HL-60 (cell line): ENCODE measurements at regions not wholly inside any gene's neighbourhood (a gene's known extent, or its start where the extent isn't known, plus 50 kb on each side); places are given as distances from the start of the nearest gene placed in this dataset.
"Not testable (repeated sequence)": the region's sequence is repeated elsewhere in the genome, so short reads cannot be mapped to it uniquely, and the experiment has no call there.

Experiments used
- DNase-seq, 2 experiments: peaks; one replicate each; pipeline ENCODE4 v3.0.0-alpha.2; 2010 to 2020; ENCODE audit warnings: low read depth in 1 of 2, low spot score in 1 of 2
- H3K27ac ChIP-seq: fragments of 250-450 bp; sonication (Bioruptor Pico); replicated peaks from 2 replicates; pipeline ENCODE4 v1.5.1; 2020; ENCODE audit warnings: mild to moderate bottlenecking, moderate library complexity
- H3K27me3 ChIP-seq: fragments of 250-450 bp; sonication (Bioruptor Pico); 2 replicates; pipeline ENCODE4 v1.5.1; 2021; ENCODE audit warnings: mild to moderate bottlenecking, moderate library complexity; ENCODE audit not compliant: insufficient read depth, poor library complexity, severe bottlenecking
- H3K4me3 ChIP-seq: replicated peaks from 2 replicates; pipeline ENCODE4 v1.5.1; 2011; ENCODE audit warnings: mild to moderate bottlenecking, control low read depth, low read length; ENCODE audit not compliant: insufficient read depth
- CTCF ChIP-seq: IDR thresholded peaks from one replicate; pipeline ENCODE4 v1.5.1; 2011; ENCODE audit warnings: low read length, control low read depth, inconsistent platforms; ENCODE audit not compliant: insufficient read depth
- GABPA ChIP-seq: IDR thresholded peaks from 2 replicates; pipeline ENCODE4 v1.6.1; 2012; ENCODE audit warnings: low read depth
- POLR2AphosphoS5 ChIP-seq: IDR thresholded peaks from 2 replicates; pipeline ENCODE4 v1.6.1; 2012; ENCODE audit warnings: low read depth
- SPI1 ChIP-seq: IDR thresholded peaks from 2 replicates; pipeline ENCODE4 v1.6.1; 2012; ENCODE audit warnings: low read depth, mild to moderate bottlenecking, borderline replicate concordance
- TF ChIP-seq, protein P1 (sequence below): IDR thresholded peaks from 2 replicates; pipeline ENCODE4 v1.6.1; 2012; ENCODE audit warnings: low read depth; ENCODE audit not compliant: insufficient replicate concordance

- H3K4me3 ChIP-seq: no peak overlapping the region
- TF ChIP-seq GABPA (no peak), SPI1 (no peak), CTCF (no peak), POLR2AphosphoS5 (no peak)
- TF ChIP-seq, protein P1, sequence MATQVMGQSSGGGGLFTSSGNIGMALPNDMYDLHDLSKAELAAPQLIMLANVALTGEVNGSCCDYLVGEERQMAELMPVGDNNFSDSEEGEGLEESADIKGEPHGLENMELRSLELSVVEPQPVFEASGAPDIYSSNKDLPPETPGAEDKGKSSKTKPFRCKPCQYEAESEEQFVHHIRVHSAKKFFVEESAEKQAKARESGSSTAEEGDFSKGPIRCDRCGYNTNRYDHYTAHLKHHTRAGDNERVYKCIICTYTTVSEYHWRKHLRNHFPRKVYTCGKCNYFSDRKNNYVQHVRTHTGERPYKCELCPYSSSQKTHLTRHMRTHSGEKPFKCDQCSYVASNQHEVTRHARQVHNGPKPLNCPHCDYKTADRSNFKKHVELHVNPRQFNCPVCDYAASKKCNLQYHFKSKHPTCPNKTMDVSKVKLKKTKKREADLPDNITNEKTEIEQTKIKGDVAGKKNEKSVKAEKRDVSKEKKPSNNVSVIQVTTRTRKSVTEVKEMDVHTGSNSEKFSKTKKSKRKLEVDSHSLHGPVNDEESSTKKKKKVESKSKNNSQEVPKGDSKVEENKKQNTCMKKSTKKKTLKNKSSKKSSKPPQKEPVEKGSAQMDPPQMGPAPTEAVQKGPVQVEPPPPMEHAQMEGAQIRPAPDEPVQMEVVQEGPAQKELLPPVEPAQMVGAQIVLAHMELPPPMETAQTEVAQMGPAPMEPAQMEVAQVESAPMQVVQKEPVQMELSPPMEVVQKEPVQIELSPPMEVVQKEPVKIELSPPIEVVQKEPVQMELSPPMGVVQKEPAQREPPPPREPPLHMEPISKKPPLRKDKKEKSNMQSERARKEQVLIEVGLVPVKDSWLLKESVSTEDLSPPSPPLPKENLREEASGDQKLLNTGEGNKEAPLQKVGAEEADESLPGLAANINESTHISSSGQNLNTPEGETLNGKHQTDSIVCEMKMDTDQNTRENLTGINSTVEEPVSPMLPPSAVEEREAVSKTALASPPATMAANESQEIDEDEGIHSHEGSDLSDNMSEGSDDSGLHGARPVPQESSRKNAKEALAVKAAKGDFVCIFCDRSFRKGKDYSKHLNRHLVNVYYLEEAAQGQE: no peak
- no peak for DNase-seq
- no peak overlapping the region for H3K27ac ChIP-seq
- H3K27me3 ChIP-seq: no peaks in the 10 kb centered on the region
These were observed 313.1 kb upstream of the PPP2R3A start for GRCh38 chr3:135652388-135652787.

DNA sequence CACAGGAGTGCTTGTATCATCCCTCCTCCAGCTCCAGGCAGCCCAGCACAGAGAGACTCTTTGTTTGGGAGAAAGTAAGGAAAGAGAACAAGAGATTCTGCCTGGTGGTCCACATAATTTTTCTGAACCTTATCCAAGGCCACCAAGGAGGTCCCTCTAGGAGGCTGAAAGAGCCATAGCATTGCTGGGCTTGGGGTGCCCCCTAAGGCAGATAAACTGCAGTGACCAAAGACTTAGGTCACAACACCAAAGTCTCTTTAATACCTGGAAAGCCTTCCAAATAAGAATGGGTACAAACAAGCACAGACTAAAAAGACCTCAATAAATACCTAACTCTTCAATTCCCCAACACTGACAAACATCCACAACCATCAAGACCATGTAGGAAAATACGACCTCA lies 310.2 kb upstream of the PPP2R3A start:
- H3K27me3 ChIP-seq: no peaks in the 10 kb centered on the region
- no peak overlapping the region for H3K27ac ChIP-seq
- TF ChIP-seq SPI1 (no peak), GABPA (no peak), CTCF (no peak), POLR2AphosphoS5 (no peak)
- TF ChIP-seq, protein P1: no peak
- no peak overlapping the region for H3K4me3 ChIP-seq
- no peak for DNase-seq

DNA sequence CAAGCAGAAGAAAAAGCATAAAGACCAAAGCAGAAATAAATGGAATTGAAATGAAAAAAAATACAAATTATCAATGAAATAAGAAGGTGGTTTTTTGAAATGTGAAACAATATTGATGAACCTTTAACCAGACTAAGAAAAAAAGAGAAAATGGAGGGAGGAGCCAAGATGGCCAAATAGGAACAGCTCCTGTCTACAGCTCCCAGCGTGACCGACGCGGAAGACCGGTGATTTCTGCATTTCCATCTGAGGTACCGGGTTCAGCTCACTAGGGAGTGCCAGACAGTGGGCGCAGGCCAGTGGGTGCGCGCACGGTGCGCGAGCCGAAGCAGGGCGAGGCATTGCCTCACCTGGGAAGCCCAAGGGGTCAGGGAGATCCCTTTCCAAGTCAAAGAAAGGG lies 307.1 kb upstream of the PPP2R3A start:
- H3K27ac ChIP-seq, H3K27me3 ChIP-seq, H3K4me3 ChIP-seq, DNase-seq: not testable (repeated sequence)

- Histone ChIP-seq H3K27me3 (no peaks in the 10 kb centered on the region), H3K4me3 (no peak overlapping the region), H3K27ac (no peak overlapping the region)
- no peak for TF ChIP-seq POLR2AphosphoS5
- TF ChIP-seq, protein P1: no peak
- no peak for TF ChIP-seq CTCF
- no peak for TF ChIP-seq SPI1
- no peak for TF ChIP-seq GABPA
- no peak for DNase-seq
These were observed 298.5 kb upstream of the PPP2R3A start for GRCh38 chr3:135667061-135667460.
